HFF-Myc (cell line): ENCODE measurements at regions not wholly inside any gene's neighbourhood (a gene's known extent, or its start where the extent isn't known, plus 50 kb on each side); places are given as distances from the start of the nearest gene placed in this dataset.

Experiments used
- DNase-seq: peaks from one replicate; pipeline ENCODE4 v3.0.0-alpha.2; 2011; ENCODE audit warnings: low read depth; ENCODE audit errors: extremely low read depth
- H3K4me3 ChIP-seq: replicated peaks from 2 replicates; pipeline ENCODE4 v1.5.1; 2011; ENCODE audit warnings: low read depth, mild to moderate bottlenecking, control low read depth, low read length
- CTCF ChIP-seq: IDR thresholded peaks from 2 replicates; pipeline ENCODE4 v1.5.1; 2012; ENCODE audit warnings: mild to moderate bottlenecking, low read depth, low read length, control low read depth; ENCODE audit errors: missing control alignments

GRCh38 chr6:141744194-141744925 is 388.4 kb upstream of the GJE1 start:
- DNase-seq: no peak
- TF ChIP-seq CTCF: no peak
- H3K4me3 ChIP-seq: no peak overlapping the region

- no peak for TF ChIP-seq CTCF
- H3K4me3 ChIP-seq: no peak overlapping the region
- no peak for DNase-seq
Measured at GRCh38 chr6:141736104-141736503, 396.6 kb upstream of the GJE1 start.

GRCh38 chr6:141735126-141735525 is 397.6 kb upstream of the GJE1 start:
- no peak for DNase-seq
- H3K4me3 ChIP-seq: no peak overlapping the region

GRCh38 chr6:141734071-141734840 is 398.5 kb upstream of the GJE1 start:
- H3K4me3 ChIP-seq: no peak overlapping the region
- no peak for TF ChIP-seq CTCF
- DNase-seq: no peak

More at GRCh38 chr6:141735126-141735525, 397.6 kb upstream of the GJE1 start:
- no peak for TF ChIP-seq CTCF

GRCh38 chr6:141729146-141729545 is 403.6 kb upstream of the GJE1 start:
- no peak overlapping the region for H3K4me3 ChIP-seq
- no peak for DNase-seq
- no peak for TF ChIP-seq CTCF

GRCh38 chr6:141728330-141728729 is 404.4 kb upstream of the GJE1 start:
- no peak for TF ChIP-seq CTCF
- no peak for DNase-seq
- no peak overlapping the region for H3K4me3 ChIP-seq
